Lower leg skin (tissue), 3 donors: ENCODE measurements at regions not wholly inside any gene's neighbourhood (a gene's known extent, or its start where the extent isn't known, plus 50 kb on each side); places are given as distances from the start of the nearest gene placed in this dataset.

Experiments used
- CTCF ChIP-seq, 3 donors: fragments of 450-650 bp; IDR thresholded peaks; one replicate each; pipeline ENCODE4 v1.5.1; 2016; ENCODE audit warnings: antibody characterized with exemption in 3 of 3, mild to moderate bottlenecking in 3 of 3, moderate library complexity in 2 of 3
- POLR2A ChIP-seq, 2 donors: fragments of 450-650 bp; IDR thresholded peaks; one replicate each; pipeline ENCODE4 v1.6.1; 2016 to 2017; ENCODE audit warnings: antibody characterized with exemption in 2 of 2, mild to moderate bottlenecking in 1 of 2, moderate library complexity in 1 of 2

- TF ChIP-seq CTCF (IDR thresholded peaks at IDR 0.05): no peak
- no peak for TF ChIP-seq POLR2A (IDR thresholded peaks at IDR 0.05)
These were observed 84.4 kb upstream of the RPRML start for GRCh38 chr17:47063475-47063874.
